ENCODE measurements at regions not wholly inside any gene's neighbourhood (a gene's known extent, or its start where the extent isn't known, plus 50 kb on each side); places are given as distances from the start of the nearest gene placed in this dataset.

DNA sequence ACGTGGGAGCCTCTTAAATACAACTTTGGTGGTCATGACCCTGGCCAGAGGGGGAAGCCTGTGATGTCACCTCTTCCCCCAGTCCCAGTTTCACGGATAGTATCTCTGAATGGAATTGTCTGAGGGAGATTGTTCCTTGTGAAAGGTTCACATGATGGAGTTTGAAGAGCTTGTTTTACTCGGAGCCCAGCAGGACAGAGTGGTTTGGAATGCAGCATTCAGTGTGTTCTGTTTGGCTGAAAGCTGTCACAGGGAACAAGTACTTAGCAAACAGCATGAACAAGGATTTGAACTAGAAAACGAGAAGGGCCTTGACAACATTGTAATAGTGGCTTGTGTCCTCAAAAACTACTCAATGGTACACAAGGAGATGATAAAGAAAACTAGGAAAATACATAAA, 133.9 kb upstream of the CXorf66 start (continued):
- TF ChIP-seq, protein P1, sequence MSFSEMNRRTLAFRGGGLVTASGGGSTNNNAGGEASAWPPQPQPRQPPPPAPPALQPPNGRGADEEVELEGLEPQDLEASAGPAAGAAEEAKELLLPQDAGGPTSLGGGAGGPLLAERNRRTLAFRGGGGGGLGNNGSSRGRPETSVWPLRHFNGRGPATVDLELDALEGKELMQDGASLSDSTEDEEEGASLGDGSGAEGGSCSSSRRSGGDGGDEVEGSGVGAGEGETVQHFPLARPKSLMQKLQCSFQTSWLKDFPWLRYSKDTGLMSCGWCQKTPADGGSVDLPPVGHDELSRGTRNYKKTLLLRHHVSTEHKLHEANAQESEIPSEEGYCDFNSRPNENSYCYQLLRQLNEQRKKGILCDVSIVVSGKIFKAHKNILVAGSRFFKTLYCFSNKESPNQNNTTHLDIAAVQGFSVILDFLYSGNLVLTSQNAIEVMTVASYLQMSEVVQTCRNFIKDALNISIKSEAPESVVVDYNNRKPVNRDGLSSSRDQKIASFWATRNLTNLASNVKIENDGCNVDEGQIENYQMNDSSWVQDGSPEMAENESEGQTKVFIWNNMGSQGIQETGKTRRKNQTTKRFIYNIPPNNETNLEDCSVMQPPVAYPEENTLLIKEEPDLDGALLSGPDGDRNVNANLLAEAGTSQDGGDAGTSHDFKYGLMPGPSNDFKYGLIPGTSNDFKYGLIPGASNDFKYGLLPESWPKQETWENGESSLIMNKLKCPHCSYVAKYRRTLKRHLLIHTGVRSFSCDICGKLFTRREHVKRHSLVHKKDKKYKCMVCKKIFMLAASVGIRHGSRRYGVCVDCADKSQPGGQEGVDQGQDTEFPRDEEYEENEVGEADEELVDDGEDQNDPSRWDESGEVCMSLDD (tag by site-specific recombination; IDR thresholded peaks at IDR 0.05): no peak
- TF ChIP-seq ZNF791 (tag by site-specific recombination; IDR thresholded peaks at IDR 0.05) (no peak), ZNF561 (tag by site-specific recombination; IDR thresholded peaks at IDR 0.05; ENCODE audit: borderline replicate concordance) (no peak), ZNF501 (tag by site-specific recombination; IDR thresholded peaks at IDR 0.05) (no peak), ZNF596 (tag by site-specific recombination; IDR thresholded peaks at IDR 0.05) (no peak), GFI1B (tag by site-specific recombination; IDR thresholded peaks at IDR 0.05) (no peak)

DNA sequence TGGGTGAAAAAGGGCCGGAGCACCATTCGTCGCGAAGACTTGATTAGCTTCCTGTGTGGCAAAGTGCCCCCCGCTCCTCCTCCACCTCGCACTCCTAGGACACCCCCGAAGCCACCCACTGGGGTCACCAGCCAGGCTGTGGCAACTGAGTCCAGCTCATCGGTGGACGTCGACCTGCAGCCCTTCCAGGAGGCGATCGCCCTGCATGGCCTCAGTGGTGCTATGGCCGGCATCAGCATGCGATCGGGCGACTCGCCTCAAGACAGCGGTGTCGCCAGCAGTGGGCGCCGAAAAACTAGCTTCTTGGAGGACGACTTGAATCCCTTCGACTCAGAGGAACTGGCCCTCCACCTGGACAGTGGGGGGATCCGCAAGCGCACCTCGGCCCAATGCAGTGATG, 126.8 kb upstream of the CXorf66 start:
- no peaks in the 10 kb centered on the region; the same call in 1 of the 2 replicates for H3K9me3 ChIP-seq (ENCODE audit: control insufficient read depth, insufficient read depth, low read depth, low read length)
- no peak overlapping the region for H3K4me3 ChIP-seq (ENCODE audit: low read depth, low read length)
- TF ChIP-seq ZNF211 (tag by site-specific recombination; IDR thresholded peaks at IDR 0.05; ENCODE audit: low read depth) (no peak), ZEB2 (tag by site-specific recombination; IDR thresholded peaks at IDR 0.05) (no peak)
- H3K27ac ChIP-seq (ENCODE audit: extremely low read depth, low read depth, low read length): no peak overlapping the region
- ChIA-PET CTCF (interaction anchor here (0.6 to 1.3 kb wide), 2 partner anchors 35 to 371 kb away, joined by 3 to 4 read pairs; no protein-coding TSS in a partner anchor), POLR2A (interaction anchor here (0.7 kb wide), 1 partner anchor 391 kb away, joined by 3 read pairs; no protein-coding TSS in a partner anchor)
- H3K36me3 ChIP-seq (ENCODE audit: control insufficient read depth in 2 of 2, insufficient read depth in 1 of 2, low read length in 2 of 2): no peaks in the 10 kb centered on the region
- H3K4me1 ChIP-seq (ENCODE audit: control insufficient read depth, insufficient read depth, low read length): peaks cover 6% of the 10 kb centered on the region; the same call in 1 of the 2 replicates

DNA sequence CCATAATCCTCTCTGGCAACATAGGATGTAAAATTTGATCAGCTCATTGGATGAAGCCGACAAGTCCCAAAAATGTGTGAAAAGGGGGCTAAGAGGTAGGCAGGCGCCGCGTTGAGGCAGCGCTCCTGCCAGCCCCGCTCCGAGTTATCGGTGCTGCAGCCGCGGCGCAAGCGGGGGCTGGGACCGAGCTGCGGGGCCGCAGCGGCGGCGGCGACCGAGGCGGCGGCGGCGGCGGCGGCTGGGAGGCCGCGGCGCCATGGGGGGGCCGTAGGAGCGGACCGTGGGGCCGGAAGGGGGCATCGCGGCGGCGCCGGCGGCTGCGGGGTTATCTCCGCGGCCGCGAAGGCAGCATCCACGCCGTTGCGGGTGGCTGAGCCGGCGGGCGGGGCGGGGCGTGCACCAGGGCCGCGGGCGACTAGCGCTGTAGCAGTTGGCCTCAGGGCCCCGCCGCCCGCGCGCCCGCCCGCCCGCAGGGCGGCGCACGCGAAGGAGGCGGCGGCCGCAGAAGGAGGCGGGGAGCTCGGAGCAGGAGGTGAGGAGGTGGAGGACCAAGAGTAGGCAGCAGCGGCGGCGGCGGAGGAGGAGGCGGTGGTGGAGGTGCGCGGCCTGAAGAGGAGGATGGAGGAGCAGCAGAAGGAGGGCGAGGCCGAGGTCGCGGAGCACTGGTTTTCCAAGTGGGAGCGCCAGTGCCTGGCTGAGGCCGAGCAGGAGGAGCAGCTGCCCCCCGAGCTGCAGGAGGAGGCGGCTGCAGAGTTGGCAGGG, 126.0 kb upstream of the CXorf66 start:
- Histone ChIP-seq H3K9me3 (ENCODE audit: control insufficient read depth, insufficient read depth, low read depth, low read length) (no peaks in the 10 kb centered on the region; the same call in 1 of the 2 replicates), H3K4me3 (ENCODE audit: low read depth, low read length) (peak overlapping the region; percentile 41), H3K27ac (ENCODE audit: extremely low read depth, low read depth, low read length) (peak overlapping the region; percentile 69), H3K4me1 (ENCODE audit: control insufficient read depth, insufficient read depth, low read length) (peaks cover 6% of the 10 kb centered on the region; the same call in 1 of the 2 replicates), H3K36me3 (ENCODE audit: control insufficient read depth in 2 of 2, insufficient read depth in 1 of 2, low read length in 2 of 2) (no peaks in the 10 kb centered on the region)
- ChIA-PET CTCF (interaction anchor here (0.7 to 2.1 kb wide), 4 partner anchors 34 to 573 kb away, joined by 3 to 6 read pairs (median 3); no protein-coding TSS in a partner anchor), POLR2A (interaction anchor here (0.7 kb wide), 1 partner anchor 391 kb away, joined by 3 read pairs; no protein-coding TSS in a partner anchor)
- TF ChIP-seq ZFHX2 (tag by site-specific recombination; conservative IDR thresholded peaks at IDR 0.05) (peak; percentile 98), KLF16 (tag by site-specific recombination; IDR thresholded peaks at IDR 0.05) (peak; percentile 54; the same call in 1 of the 2 replicates), ZIC2 (tag by site-specific recombination; IDR thresholded peaks at IDR 0.05) (0 out of 2 replicates have a peak, but pooled peaks have one; percentile 15), ZBTB8A (tag by site-specific recombination; IDR thresholded peaks at IDR 0.05) (0 out of 2 replicates have a peak, but pooled peaks have one; percentile 36), ZNF560 (tag by site-specific recombination; IDR thresholded peaks at IDR 0.05; ENCODE audit: borderline replicate concordance) (peak; percentile 66; the same call in 1 of the 2 replicates), EGR2 (tag by site-specific recombination; IDR thresholded peaks at IDR 0.05; ENCODE audit: low read depth) (peak; percentile 97), ZNF544 (tag by site-specific recombination; IDR thresholded peaks at IDR 0.05) (no peak), ZNF202 (tag by site-specific recombination; IDR thresholded peaks at IDR 0.05; ENCODE audit: borderline replicate concordance) (no peak), ZBTB17 (tag by site-specific recombination; IDR thresholded peaks at IDR 0.05) (peak; percentile 83), ZNF76 (tag by site-specific recombination; IDR thresholded peaks at IDR 0.05; ENCODE audit: borderline replicate concordance, low read depth) (peak; percentile 45; the same call in 1 of the 2 replicates), SP3 (tag by site-specific recombination; IDR thresholded peaks at IDR 0.05) (0 out of 2 replicates have a peak, but pooled peaks have one; percentile 32), KLF8 (tag by site-specific recombination; IDR thresholded peaks at IDR 0.05) (peak; percentile 32; the same call in 1 of the 2 replicates)
- TF ChIP-seq, protein P2, sequence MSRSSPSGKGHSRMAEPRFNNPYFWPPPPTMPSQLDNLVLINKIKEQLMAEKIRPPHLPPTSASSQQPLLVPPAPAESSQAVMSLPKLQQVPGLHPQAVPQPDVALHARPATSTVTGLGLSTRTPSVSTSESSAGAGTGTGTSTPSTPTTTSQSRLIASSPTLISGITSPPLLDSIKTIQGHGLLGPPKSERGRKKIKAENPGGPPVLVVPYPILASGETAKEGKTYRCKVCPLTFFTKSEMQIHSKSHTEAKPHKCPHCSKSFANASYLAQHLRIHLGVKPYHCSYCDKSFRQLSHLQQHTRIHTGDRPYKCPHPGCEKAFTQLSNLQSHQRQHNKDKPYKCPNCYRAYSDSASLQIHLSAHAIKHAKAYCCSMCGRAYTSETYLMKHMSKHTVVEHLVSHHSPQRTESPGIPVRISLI (tag by site-specific recombination; IDR thresholded peaks at IDR 0.05): no peak
- TF ChIP-seq, protein P3, sequence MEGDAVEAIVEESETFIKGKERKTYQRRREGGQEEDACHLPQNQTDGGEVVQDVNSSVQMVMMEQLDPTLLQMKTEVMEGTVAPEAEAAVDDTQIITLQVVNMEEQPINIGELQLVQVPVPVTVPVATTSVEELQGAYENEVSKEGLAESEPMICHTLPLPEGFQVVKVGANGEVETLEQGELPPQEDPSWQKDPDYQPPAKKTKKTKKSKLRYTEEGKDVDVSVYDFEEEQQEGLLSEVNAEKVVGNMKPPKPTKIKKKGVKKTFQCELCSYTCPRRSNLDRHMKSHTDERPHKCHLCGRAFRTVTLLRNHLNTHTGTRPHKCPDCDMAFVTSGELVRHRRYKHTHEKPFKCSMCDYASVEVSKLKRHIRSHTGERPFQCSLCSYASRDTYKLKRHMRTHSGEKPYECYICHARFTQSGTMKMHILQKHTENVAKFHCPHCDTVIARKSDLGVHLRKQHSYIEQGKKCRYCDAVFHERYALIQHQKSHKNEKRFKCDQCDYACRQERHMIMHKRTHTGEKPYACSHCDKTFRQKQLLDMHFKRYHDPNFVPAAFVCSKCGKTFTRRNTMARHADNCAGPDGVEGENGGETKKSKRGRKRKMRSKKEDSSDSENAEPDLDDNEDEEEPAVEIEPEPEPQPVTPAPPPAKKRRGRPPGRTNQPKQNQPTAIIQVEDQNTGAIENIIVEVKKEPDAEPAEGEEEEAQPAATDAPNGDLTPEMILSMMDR (tag by site-specific recombination; IDR thresholded peaks at IDR 0.05): peak; percentile 45; the same call in 1 of the 2 replicates
- TF ChIP-seq, protein P4, sequence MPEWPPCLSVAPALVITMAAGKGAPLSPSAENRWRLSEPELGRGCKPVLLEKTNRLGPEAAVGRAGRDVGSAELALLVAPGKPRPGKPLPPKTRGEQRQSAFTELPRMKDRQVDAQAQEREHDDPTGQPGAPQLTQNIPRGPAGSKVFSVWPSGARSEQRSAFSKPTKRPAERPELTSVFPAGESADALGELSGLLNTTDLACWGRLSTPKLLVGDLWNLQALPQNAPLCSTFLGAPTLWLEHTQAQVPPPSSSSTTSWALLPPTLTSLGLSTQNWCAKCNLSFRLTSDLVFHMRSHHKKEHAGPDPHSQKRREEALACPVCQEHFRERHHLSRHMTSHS (tag by site-specific recombination; IDR thresholded peaks at IDR 0.05): no peak
- TF ChIP-seq, protein P5, sequence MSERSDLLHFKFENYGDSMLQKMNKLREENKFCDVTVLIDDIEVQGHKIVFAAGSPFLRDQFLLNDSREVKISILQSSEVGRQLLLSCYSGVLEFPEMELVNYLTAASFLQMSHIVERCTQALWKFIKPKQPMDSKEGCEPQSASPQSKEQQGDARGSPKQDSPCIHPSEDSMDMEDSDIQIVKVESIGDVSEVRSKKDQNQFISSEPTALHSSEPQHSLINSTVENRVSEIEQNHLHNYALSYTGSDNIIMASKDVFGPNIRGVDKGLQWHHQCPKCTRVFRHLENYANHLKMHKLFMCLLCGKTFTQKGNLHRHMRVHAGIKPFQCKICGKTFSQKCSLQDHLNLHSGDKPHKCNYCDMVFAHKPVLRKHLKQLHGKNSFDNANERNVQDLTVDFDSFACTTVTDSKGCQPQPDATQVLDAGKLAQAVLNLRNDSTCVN (tag by site-specific recombination; optimal IDR thresholded peaks at IDR 0.05): peak; percentile 51

Data from HEK293 (cell line).